ENCODE measurements at regions not wholly inside any gene's neighbourhood (a gene's known extent, or its start where the extent isn't known, plus 50 kb on each side); places are given as distances from the start of the nearest gene placed in this dataset.
A peak's percentile ranks its signal among the peaks of the same experiment; 100 is the strongest.
"Not testable (repeated sequence)": the region's sequence is repeated elsewhere in the genome, so short reads cannot be mapped to it uniquely, and the experiment has no call there.

DNA sequence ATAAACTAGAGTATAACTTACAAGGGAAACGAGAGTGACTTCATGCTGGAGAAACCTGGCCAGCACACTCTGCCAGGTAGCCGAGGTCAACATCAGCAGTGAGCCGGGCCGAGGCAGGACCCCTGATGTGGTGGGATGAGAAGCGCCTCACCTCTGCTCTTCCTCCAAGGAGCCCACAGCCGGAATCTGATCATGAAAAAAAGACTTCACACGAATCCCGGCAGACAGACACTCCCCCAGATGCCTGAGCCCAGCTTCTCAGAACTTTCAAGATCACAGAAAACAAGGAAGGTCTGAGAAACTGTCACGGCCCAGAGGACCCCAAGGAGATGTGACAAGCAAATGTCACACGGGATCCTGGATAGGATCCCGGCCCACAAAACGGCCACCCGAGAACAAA lies 116.9 kb upstream of the FAM20C start:
- H3K27me3 ChIP-seq, DNase-seq: not testable (repeated sequence)

GRCh38 chr7:76202-76601 lies 116.2 kb upstream of the FAM20C start:
- H3K4me1 ChIP-seq; H3K27me3 ChIP-seq; intact Hi-C loops (cut with DNase I; ENCODE audit: low total_unique reads); H3K9me3 ChIP-seq; H3K27ac ChIP-seq; H3K4me3 ChIP-seq; H3K36me3 ChIP-seq; DNase-seq: not testable (repeated sequence)
- WGBS, 5 donors = 40 to 88% (median 66%) methylated on average over 3 to 8 of the region's 11 CpGs; no CpG with 5 or more reads in 2 of the 5 donors

More for the DNA sequence above, 116.9 kb upstream of the FAM20C start:
- H3K36me3 ChIP-seq; H3K4me3 ChIP-seq; H3K4me1 ChIP-seq; intact Hi-C loops (cut with DNase I; ENCODE audit: low total_unique reads); H3K9me3 ChIP-seq; H3K27ac ChIP-seq: not testable (repeated sequence)
- WGBS, 5 donors = 84 to 93% (median 88%) methylated on average over 11 to 13 of the region's 13 CpGs

DNA sequence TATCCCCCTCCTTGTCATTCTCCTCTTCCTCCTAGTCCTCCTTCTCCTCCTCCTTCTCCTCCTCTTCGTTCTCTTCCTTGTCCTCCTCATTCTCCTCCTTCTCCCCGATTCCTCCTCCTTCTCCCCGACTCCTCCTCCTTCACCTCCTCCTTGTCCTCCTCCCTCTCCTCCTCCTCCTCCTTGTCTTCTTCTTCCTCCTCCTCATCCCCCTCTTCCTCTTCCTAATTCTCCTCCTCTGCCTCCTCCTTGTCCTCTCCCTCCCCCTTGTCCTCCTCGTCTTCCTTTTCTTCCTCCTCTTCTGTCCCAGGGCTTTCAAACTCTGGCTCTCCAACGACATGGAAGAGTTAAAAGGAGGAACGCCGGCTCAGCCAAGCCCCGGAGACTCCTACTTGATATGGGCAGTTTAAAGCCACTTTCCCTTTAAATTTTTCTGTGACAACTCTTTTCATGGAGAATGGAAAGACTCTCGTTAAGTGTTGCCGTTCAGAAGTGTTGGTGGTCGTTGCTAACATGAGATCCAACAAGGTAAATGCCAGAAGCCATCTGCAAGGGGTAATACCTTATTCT lies 115.5 kb upstream of the FAM20C start:
- intact Hi-C loops (cut with DNase I; ENCODE audit: low total_unique reads); DNase-seq: not testable (repeated sequence)
- WGBS, 5 donors = 23 to 53% (median 36%) methylated on average over 5 to 11 of the region's 11 CpGs

GRCh38 chr7:78862-79261 lies 113.5 kb upstream of the FAM20C start:
- H3K4me3 ChIP-seq; H3K27me3 ChIP-seq; H3K9me3 ChIP-seq; intact Hi-C loops (cut with DNase I; ENCODE audit: low total_unique reads); H3K36me3 ChIP-seq; H3K27ac ChIP-seq; DNase-seq: not testable (repeated sequence)
- peaks cover 0 to 14% (median 11%) of the 10 kb centered on the region in 4 donors for H3K4me1 ChIP-seq
- WGBS, 5 donors = 94 to 100% (median 98%) methylated on average over 3 to 5 of the region's 7 CpGs

More for the DNA sequence above, 115.5 kb upstream of the FAM20C start:
- H3K4me3 ChIP-seq, H3K36me3 ChIP-seq, H3K9me3 ChIP-seq, H3K27me3 ChIP-seq, H3K4me1 ChIP-seq, H3K27ac ChIP-seq: not testable (repeated sequence)

DNA sequence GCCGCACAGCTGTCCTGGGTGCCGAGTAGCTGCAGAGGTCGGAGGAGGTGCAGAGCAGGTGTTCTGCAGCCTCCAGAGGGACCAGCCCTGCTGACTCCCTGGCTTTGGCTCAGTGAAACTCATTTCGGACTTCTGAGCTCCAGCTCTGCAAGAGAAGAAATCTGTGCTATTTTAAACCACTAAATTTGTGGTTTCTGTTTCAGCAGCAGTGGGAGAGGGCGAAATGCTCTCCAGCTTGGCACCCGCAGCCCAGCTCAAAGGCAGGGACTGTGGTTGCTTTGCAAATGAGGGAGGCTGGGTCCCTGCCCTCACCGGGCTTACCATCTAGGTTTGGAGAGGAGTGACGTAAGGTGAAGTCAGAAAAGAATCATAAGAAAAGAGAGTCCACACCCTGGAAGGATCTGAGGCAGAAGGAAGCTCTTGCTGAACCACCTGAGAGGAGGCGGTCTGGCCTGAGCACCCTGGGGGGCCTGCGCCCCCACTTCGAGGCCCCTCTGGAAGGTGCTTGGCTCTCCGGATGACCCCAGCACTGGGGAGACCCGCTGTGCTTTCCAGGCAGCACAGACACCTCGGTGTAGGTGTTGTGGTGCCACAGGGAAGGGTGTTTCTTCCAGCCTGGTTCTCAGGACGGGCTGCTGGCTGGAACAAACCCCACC lies 112.8 kb upstream of the FAM20C start:
- WGBS, 5 donors = 69 to 88% (median 86%) methylated on average over 5 to 13 of the region's 15 CpGs
- H3K36me3 ChIP-seq; intact Hi-C loops (cut with DNase I; ENCODE audit: low total_unique reads); H3K9me3 ChIP-seq; DNase-seq; H3K27me3 ChIP-seq; H3K4me3 ChIP-seq; H3K27ac ChIP-seq: not testable (repeated sequence)
- peaks cover 0 to 14% (median 11%) of the 10 kb centered on the region in 4 donors for H3K4me1 ChIP-seq

- Histone ChIP-seq H3K4me1 (peaks cover 0 to 18% (median 14%) of the 10 kb centered on the region in 4 donors), H3K9me3 (no peaks in the 10 kb centered on the region), H3K27ac (no peak overlapping the region), H3K4me3 (no peak overlapping the region), H3K27me3 (no peaks in the 10 kb centered on the region), H3K36me3 (no peaks in the 10 kb centered on the region)
- peak in 1 of 2 donors; percentile 24 for DNase-seq
- TF ChIP-seq CTCF (IDR thresholded peaks at IDR 0.05) = no peak
- TF ChIP-seq EP300 (IDR thresholded peaks at IDR 0.05) = no peak
- no peak for TF ChIP-seq POLR2AphosphoS5 (IDR thresholded peaks at IDR 0.05)
- no peak for TF ChIP-seq POLR2A (IDR thresholded peaks at IDR 0.05)
- 91 to 95% (median 94%) methylated on average over 23 to 28 of the region's 28 CpGs for WGBS, 5 donors
- intact Hi-C loops (cut with DNase I; ENCODE audit: low total_unique reads) = no loop called here
These were observed 111.9 kb upstream of the FAM20C start for GRCh38 chr7:80259-81067.
